ENCODE measurements at regions not wholly inside any gene's neighbourhood (a gene's known extent, or its start where the extent isn't known, plus 50 kb on each side); places are given as distances from the start of the nearest gene placed in this dataset.

DNA sequence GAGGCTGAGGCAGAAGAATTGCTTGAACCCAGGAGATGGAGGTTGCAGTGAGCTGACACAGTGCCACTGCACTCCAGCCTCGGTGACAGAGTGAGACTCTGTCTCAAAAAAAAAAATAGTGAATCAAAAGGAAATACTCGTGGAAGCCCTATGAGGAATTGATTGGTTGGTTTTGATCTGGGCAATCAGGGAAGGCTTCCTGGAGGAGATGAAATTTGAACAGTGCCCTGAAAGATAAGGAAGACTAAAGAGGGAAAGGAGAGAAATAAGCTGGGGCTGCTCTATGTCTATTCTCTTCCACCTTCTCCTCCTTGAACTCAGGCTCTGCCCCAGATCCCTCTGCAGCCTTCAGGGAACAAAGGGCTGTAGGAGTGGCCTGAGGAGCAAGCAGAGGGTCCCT, 54.1 kb downstream of the IRF2BPL start:
- DNase-seq (ENCODE audit: low read depth, low spot score) = no peak

DNA sequence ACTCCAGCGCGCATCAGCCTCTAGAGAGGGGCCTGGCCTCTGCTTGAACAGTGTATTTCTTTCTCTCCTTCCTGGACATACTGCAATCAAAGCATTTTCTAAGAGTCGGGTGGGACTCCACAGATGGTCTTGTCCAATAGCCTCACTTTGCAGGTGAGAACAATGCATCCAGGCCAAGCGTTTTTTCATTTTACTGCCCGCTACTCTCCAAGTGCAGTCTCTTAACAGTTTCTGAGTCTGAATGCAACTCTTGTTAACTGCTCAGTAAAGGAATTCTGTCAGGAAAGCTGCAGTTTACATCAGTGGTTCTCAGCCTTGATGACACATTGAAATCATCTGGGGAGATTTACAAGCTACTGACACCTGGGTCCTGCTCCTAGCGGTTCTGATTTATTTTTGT, 57.0 kb downstream of the IRF2BPL start:
- no peak for DNase-seq (ENCODE audit: low read depth, low spot score)

DNA sequence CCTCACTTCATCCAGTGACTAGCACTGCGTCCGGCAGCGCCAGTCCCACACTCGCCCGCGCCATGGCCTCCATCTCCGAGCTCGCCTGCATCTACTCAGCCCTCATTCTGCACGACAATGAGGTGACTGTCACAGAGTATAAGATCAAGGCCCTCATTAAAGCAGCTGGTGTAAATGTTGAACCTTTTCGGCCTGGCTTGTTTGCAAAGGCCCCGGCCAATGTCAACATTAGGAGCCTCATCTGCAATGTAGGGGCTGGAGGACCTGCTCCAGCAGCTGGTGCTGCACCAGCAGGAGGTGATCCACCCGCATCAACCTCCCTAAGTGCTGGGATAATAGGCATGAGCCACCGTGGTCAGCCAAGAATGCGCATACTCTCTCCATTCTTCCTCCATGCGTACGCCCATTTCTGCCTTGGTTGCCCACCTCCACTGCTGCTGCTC, 59.9 kb downstream of the IRF2BPL start:
- DNase-seq (ENCODE audit: low read depth, low spot score) = no peak

DNA sequence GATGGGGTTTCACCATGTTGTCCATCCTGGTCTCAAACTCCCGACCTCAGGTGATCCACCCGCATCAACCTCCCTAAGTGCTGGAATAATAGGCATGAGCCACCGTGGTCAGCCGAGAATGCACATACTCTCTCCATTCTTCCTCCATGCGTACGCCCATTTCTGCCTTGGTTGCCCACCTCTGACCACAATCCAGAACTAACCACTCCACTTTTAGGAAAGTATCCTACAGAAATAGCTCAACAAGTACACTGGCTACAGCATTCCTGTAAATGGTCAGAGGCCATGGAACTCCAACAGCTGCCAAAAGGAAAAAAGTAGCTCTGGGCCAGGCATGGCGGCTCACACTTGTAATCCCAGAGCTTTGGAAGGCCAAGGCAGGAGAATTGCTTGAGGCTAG, 60.7 kb downstream of the IRF2BPL start:
- no peak for DNase-seq (ENCODE audit: low read depth, low spot score)

DNA sequence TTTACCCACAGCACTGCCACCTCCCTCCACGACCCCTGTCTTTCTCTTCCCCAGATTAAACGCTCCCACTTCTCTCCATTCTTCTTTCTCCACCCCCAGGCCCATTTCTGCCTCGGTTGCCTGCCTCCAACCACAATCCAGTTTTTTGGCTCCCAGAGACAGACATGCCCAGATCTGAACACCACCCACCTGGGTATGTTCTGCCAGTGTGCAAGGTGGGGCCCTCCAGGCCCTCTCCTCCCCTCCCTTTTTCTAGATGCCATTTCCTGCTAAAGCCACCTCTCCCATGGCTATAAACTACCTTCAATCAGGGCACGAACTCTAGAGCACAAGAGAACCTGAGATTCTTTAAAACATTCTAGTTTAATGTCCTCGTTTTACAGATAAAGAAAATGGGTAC, 63.3 kb downstream of the IRF2BPL start:
- no peak for DNase-seq (ENCODE audit: low read depth, low spot score)

DNA sequence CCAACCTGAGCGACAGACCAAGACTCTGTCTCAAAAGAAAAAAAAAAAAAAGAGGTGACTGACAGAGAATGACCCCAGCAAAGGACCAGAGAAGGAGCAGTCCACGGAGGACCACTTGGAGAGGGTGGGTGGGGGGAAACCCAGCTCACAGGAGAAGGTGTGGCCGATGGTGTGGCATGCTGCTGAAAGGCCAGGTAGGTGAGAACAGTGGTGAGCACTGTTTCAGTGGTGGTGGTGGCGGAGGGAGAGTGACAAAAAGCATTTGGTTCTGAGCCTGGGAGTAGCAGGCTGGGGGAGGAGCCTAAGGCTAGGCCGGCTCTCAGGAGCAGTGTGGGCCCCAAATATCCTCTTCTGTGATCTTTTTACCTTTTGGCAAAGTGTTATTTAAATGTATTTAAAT, 63.8 kb downstream of the IRF2BPL start:
- no peak for DNase-seq (ENCODE audit: low read depth, low spot score)

DNA sequence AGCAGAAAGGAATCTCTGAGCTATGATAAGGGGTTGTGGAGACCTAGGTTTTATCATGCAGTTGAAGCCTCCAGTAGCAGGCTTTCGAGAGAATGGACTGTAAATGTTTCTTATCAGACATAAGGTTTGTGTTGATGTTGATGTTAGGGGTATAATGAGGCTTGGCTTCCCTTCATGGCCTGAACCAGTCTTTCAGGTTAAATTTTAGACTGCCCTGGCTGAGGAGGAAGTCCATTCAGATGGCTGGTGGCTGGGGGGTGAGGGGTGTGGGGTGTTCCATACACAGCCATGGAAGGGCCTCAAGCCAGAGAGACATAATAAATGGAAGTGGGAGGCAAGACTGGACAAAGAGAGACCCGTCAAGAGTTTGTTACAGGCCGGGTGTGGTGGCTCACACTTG, 65.1 kb downstream of the IRF2BPL start:
- no peak for DNase-seq (ENCODE audit: low read depth, low spot score)

DNA sequence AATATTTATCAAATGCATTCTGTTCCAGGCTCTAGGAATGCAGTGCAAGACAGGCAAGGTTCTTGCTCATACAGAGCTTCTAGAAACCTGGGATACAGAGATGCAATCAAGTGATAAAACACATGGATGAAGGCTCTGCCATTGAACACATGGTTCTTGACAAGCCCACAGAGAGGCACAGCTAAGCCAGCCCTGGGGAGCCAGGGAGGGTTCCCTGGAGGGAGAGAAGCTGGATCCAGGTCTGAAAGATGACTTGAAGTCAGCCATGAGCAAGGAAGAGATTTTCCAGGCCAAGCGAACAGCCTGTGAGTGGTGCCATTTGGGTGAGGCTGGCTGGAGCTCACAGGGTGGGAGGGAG, 66.2 kb downstream of the IRF2BPL start:
- DNase-seq (ENCODE audit: low read depth, low spot score) = no peak

DNA sequence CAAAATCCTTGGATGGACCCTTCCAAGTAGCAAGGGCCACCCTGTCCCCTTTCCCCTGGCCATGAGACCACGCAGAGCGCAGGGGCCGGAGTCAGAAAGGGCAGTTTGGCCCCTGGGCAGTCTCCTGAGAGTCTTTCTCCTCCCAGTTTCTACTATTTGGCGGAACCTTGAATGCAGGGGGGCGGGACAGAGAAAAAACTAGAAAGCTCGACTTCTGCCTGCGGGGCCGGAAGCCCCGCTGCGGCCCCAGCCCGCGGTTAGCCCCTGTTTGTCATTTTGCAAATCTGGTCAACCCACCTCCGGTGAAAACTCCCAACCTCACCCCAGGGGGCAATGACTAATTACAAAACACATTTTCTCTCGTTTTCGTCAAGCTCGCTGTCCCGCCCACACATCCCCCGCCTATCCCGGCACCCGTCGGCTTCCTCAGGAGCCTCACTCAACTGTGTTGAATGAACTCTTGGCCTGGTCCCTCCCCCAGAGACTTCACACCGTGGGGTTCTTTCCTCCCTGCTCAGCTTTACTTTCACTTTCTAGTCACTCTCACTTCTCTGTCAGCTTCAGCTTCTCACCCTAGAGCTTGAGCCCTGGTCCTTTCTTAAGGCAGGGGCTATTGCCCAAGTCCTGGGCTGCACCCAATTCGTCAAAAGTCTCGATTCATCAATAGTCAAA, 66.7 kb downstream of the IRF2BPL start:
- DNase-seq (ENCODE audit: low read depth, low spot score) = peak; percentile 98

DNA sequence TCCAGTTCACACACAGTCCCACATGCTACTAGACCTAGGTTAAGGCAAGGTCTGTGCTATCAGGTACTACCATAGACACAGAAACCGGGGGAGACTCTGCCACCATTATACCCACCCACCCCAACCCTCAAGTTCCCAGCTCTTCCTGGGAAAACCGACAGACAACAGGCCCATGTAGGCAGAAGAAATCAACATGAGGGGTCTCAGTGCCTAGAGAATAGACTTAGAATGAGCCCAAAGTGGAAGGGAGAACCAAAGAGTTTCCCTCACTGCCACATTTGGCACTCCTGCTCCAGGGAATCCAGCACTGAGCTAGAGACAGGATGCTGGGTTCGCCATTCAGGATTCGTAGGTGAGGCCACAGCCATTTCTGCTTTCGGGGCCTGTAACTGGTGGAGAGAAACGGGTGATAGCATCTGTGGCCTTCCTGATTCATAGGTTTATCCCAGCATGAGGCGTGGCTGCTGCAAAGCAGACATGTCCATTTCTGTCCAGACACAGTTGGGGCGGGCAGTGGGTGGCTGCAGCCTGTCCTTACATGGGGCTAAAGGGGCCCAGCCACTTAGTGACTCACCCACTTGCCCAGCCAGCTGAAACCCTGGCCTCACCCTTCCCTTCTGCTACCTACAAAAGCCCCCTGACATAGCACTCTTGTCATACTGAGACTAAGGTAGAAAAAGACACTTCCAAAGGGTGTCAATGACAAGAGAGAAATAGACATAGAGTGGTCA, 69.4 kb downstream of the IRF2BPL start:
- no peak for DNase-seq (ENCODE audit: low read depth, low spot score)

DNA sequence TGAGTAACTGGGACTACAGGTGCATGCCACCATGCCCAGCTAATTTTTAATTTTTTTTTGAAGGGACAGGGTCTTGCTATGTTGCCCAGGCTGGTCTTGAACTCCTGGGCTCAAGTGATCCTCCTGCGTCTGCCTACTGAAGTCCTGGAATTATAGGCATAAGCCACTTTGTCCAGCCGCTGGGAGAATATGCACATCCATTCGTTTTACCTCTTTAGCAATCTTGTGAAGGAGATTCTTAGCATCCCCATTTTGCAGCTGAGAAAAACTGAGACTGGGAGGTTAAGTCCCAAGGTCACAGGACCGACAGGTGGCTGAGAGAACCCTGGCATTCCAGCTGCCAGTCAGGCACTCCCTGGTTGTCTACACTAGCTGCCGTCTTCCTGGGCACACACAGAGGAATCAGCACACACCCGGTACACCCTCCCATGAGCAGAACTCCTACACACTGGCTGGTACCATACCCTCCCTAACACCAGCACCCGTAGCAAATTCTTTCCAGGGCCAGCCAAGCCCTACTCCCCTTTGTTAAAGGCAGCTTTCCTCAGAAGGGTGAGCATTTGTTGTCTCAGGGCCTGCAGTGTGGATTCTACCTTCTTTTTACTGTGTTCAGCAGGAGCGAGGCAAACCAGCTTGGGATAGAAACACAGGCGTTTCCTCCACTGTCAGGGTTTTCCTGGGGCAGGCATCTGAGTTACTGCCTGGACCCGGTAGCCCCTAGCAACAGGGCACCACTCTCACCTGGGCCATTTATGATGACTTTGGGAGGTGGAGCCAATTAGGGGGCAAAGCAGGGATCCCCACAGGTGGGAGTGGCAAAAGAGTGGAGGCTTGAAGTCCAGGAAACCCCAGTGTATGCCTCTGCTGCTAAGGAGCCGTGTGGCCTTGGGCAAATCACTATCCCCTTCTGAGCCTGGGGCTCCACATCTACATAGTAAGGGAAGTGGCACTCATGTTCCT, 70.2 kb downstream of the IRF2BPL start:
- no peak for DNase-seq (ENCODE audit: low read depth, low spot score)

DNA sequence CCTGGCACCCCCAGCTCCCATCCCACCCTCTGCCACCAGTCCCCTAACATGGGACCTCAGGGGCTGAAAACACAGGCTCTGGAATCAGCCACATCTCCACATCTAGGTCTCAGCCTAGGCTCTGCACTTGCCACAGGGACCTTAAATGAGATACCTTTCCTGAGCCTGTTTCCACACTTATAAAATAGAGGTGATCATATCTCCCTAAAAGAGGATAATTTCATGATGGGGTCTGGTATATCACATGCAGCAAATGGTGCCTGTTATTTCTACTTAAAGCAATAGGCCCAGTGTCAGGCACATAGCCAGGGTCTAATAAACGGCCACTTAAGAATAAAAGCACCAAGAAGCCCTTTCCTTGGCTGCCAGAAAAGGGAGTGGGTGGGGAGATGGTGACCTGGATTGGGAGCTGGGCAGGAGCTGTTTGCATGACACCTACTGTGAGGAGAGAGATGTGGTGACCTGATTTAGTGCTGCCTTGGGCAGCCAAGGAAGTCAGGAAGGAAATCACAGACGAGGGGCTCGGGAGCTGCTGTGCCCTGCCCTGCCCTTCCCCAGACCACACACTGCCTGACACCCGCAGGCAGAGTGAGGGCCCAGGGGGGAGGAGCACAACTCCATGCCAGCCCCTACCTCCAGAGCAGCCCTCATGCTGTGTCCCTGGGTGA, 71.2 kb downstream of the IRF2BPL start:
- DNase-seq (ENCODE audit: low read depth, low spot score) = no peak

DNA sequence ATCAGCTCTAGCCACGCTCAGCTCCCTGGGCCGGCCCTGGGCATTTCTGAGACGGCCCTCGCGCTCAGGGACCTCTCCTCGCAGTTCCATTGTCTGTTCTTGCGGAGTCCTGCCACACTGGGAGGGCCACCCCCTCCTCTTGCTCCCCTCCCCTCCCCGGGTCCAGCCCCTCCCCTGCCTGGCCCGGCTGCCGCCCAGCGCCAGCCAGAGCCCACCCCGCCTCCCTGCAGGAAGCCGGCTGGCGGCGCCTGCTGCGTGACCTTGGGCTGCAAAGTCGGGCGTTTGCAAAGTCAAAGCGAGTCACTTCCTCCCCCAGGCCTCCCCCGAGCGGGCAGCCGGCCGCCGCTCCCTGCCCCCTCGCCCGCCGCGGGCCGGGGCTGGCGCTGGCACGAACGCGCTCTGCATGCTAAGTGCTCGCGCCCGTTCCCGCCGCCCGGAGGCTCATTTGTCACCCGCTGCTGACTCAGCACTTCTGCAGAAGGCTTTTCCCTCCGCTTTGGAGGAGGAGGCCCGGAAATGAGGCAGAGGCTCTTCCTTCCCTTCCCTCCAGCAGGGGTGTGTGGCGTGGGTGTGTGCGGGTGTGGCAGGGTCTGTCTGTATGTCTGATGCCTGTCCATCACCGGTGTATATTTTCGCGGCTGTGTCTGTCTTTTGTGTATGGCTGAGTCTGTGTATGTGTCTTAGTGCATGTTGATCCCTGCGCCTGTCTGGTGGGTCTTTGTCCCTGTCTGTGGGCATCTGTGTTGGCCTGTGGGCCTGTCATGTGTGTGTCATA, 72.0 kb downstream of the IRF2BPL start:
- DNase-seq (ENCODE audit: low read depth, low spot score) = peak; percentile 86

DNA sequence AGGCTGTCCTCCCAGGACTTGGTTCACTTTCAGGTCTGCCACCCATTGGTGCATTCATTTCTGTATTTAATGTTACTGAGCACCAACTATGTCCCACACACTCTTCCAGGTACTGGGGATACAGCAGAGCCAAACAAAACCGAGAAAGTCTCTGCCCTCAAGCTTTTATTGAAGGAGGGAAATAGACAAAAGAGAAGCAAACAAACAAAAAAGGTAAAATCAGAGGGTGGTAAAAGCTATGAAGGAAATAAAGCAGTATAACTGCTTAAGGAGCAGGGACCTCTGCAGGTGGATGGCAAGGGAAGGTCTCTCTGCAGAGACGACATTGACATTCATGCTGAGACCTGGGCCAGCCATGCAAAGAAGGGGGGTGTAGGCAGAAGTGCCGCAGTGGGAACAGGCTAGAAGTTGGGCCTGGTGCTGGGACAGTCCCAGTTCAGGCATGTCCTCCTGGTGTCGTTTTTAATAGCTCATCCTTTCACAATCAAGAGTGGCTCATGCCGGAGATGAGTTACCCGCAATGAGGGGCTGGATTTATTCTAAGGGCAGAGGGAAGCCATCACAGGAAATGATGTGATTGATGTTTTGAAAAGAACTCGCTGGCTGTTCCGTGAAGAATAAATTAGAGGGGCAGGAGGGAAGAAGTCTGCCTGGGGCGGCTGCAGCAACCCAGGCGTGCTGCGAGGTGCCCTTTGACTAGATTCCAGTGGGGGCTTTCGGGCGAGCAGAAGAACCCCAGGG, 72.8 kb downstream of the IRF2BPL start:
- no peak for DNase-seq (ENCODE audit: low read depth, low spot score)

DNA sequence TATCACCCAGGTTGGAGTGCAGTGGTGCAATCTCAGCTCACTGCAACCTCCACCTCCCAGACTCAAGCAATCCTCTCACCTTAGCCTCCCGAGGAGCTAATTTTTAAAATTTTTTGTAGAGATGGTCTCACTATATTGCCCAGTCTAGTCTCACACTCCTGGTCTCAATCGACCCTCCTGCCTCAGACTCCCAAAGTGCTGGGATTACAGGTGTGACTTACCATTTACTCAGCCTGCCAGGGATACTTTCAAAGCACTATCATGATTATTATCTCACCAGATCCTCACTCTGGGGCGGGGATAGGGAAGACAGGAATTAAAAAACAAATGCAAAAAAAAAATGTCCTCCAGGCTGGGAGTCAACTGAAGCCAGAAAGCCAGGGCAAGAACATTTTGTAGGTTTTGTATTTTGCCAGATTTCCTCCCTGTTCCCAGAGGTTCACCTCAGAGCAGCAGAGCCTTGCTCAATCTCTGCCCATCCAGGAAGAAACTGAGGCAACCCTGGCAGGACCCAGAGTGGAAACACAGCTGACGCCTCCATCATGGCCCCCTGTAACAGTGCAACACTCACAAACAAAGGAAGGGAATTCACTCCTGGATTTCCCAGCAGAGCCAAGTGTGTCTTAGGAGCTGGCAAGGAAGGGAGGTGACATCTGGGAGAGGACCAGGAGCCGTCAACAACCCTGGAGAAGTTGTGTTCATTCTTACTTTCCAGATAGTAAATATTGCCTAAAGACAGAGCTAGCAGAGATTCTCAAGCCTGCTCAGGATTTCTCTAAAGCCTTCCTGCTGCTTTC, 73.9 kb downstream of the IRF2BPL start:
- DNase-seq (ENCODE audit: low read depth, low spot score) = no peak

DNA sequence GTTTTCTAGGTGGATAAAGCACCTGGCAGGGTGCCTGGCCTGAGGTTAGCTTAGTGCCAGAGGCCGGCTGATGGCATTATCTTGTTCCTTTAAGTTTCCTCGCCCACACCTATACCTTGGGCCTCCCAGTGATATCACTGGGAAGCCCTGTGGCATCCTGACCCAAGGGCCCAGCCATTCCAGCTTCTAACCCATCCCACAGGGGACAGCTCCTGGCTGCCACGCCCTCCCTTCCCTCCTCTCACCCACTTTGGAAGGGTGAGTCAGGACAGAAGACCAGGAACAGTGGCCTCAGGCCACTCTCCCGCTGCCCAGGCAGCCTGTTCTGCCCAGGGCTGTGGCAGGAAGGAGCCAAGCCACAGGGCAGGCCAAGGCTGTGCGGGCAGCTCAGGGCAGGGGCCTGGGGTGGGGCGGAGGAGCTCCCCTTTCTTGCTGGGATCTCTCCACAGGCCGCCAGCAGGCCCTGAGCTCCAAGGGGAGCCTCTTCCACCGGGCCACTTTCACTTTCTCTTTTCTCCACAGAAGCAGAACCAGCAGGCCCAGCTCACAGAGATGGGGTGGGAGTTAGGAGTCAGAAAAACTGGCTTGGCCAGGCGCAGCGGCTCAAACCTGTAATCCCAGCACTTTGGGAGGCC, 75.1 kb downstream of the IRF2BPL start:
- no peak for DNase-seq (ENCODE audit: low read depth, low spot score)

DNA sequence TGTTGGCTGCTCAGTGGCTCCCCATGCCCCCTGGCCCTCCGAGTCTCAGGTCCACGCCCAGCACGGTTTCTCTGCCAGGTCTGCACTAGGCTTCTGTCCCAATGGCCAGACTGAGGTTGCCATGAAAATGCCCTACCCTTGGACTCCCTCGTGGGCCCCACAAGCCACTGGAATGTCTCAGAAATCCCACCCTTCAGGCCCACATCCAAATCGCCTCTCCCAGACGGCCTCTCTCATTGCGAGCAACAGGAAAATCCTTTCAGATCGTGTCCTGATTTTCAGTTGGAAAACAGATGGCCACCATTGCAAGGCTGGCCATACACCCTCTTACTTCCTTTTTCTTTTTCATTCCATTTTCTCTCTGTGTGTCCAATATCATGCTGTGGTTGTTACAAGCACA, 77.3 kb downstream of the IRF2BPL start:
- no peak for DNase-seq (ENCODE audit: low read depth, low spot score)

DNA sequence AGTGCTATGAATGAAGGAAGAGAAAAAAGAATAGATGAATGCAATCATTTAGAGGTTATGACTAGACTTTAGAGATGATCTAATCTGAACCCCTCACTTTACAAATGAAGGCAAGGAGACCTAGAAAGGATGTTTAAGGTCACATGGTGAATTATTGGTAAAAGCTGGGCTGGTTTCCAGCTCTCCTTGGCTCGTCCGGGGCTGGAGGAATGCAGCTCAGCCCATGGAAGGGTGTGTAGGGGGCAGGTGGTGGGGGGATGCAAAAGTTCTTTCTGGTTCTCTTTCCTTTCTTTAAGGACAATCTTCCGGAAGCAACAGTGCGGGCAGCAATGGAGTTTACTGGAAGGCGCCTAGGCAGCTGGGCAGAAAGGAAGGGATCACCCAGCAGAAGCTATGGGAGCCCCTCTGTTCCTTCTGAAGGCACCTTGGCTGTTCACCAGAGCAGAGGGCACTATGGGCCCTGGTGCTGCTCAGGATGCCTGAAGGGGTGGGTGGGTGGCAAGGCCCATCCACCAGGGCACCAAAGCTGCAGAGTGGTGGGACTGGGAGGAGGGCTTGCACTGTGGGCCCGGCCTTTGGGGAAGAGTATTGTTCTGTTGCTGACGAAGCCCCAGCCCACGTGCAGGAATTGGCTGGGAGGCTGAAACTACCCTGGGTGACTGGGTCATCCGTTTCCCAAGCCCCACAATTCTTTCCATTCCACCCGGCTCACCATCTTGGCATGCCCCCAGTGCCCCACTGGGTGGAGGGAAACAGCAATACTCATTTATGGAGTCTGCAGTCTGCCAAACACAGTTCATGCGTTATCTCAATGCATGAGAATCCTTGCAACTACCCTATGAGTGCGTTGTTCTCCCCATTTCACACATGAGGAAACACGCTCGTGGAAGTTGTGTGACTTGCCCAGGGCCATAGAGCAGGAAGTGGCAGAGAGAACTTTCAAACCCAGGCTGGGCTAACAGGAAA, 78.2 kb downstream of the IRF2BPL start:
- no peak for DNase-seq (ENCODE audit: low read depth, low spot score)

All from iPS DF 19.7 (cell line).